Lower lobe of right lung (tissue), 2 donors: ENCODE measurements at regions not wholly inside any gene's neighbourhood (a gene's known extent, or its start where the extent isn't known, plus 50 kb on each side); places are given as distances from the start of the nearest gene placed in this dataset.

Experiments used
- ATAC-seq, 2 donors: fragments of 200-7000 bp; cut with Tn5 transposase; one replicate each; pipeline ENCODE4 v1.9.1; 2020 to 2022; ENCODE audit warnings: mild to moderate bottlenecking in 2 of 2, moderate library complexity in 2 of 2
- DNase-seq: peaks from one replicate; pipeline ENCODE4 v3.0.0-alpha.2; 2020
- H3K27ac ChIP-seq: fragments of 200-600 bp; one replicate; pipeline ENCODE4 v1.8.0; 2022
- H3K27me3 ChIP-seq: fragments of 200-600 bp; one replicate; pipeline ENCODE4 v1.8.0; 2022; ENCODE audit warnings: low read depth
- H3K36me3 ChIP-seq: fragments of 200-600 bp; one replicate; pipeline ENCODE4 v1.8.0; 2022; ENCODE audit warnings: mild to moderate bottlenecking
- H3K4me1 ChIP-seq: fragments of 200-600 bp; one replicate; pipeline ENCODE4 v1.8.0; 2022
- H3K4me3 ChIP-seq: fragments of 200-600 bp; one replicate; pipeline ENCODE4 v1.8.0; 2022; ENCODE audit warnings: mild to moderate bottlenecking
- H3K9me3 ChIP-seq: fragments of 200-600 bp; one replicate; pipeline ENCODE4 v1.8.0; 2022
- intact Hi-C: fragments of 100-400 bp; cut with DNase I; formaldehyde crosslinking; loops from one replicate; pipeline ENCODE4 v1.11.0; 2022
- TF ChIP-seq, protein P1 (sequence below): fragments of 200-600 bp; IDR thresholded peaks from one replicate; pipeline ENCODE4 v1.8.0; 2022; ENCODE audit warnings: antibody characterized with exemption, mild to moderate bottlenecking
- donor health status: DM: no; HTN: yes; CAD: no; lungs with severe emphysema.

DNA sequence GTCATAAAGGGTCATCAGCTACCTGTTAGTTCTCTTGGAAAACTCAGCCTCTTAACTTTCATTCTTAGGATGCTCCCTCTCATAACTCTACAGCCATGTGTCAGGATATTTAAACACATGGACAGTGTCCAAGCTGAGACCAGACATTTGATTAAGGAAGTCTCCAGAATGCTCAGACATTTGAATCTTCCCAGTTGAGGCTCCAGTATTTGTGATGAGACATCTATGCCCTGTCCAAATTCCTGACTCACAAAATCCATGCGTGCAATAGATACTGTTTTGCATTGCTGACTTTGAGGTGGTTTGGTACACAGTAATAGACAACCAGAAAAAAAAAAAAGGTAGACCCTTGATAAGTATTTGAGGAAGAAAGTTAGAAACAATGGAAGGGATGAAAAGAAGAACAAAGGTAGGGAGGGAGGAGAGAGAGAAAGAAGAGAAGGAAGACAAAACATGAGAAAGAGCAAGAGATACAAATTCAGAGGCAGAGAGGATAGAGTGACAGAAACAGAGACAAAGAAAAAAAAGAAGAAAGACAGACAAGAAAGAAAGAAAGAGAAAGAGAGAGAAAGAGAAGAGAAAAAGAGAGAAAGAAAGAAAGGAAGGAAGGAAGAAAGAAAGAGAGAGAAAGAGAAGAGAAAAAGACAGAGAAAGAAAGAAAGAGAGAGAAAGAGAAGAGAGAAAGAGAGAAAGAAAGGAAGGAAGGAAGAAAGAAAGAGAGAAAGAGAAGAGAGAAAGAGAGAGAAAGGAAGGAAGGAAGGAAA lies 275.5 kb upstream of the PRMT6 start:
- DNase-seq (no peak), ATAC-seq (no peak)
- TF ChIP-seq, protein P1, sequence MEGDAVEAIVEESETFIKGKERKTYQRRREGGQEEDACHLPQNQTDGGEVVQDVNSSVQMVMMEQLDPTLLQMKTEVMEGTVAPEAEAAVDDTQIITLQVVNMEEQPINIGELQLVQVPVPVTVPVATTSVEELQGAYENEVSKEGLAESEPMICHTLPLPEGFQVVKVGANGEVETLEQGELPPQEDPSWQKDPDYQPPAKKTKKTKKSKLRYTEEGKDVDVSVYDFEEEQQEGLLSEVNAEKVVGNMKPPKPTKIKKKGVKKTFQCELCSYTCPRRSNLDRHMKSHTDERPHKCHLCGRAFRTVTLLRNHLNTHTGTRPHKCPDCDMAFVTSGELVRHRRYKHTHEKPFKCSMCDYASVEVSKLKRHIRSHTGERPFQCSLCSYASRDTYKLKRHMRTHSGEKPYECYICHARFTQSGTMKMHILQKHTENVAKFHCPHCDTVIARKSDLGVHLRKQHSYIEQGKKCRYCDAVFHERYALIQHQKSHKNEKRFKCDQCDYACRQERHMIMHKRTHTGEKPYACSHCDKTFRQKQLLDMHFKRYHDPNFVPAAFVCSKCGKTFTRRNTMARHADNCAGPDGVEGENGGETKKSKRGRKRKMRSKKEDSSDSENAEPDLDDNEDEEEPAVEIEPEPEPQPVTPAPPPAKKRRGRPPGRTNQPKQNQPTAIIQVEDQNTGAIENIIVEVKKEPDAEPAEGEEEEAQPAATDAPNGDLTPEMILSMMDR: no peak
- Histone ChIP-seq H3K4me1 (no peaks in the 10 kb centered on the region), H3K4me3 (no peak overlapping the region), H3K36me3 (no peaks in the 10 kb centered on the region), H3K9me3 (no peaks in the 10 kb centered on the region), H3K27me3 (no peaks in the 10 kb centered on the region), H3K27ac (no peak overlapping the region)
- intact Hi-C loops: no loop called here

DNA sequence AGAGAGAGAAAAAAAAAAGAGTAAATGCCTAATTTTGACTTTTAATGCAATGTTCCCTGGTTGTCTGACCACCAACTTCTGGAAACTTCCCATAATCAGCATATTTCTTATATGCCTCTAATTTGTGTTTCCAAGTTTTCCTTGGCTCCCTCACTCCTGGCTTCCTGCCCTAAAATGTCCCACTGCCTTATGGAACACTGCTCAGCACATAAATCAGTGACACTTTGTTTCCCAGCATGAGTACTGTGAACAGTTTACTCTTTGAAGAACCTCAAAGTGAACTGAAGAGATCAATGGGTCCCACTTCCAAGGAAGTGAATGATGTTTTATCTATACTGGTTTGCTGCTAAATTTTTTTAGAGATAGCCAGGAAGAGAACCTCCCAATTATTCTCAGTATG lies 271.3 kb upstream of the PRMT6 start:
- H3K27ac ChIP-seq: no peak overlapping the region
- DNase-seq: no peak

DNA sequence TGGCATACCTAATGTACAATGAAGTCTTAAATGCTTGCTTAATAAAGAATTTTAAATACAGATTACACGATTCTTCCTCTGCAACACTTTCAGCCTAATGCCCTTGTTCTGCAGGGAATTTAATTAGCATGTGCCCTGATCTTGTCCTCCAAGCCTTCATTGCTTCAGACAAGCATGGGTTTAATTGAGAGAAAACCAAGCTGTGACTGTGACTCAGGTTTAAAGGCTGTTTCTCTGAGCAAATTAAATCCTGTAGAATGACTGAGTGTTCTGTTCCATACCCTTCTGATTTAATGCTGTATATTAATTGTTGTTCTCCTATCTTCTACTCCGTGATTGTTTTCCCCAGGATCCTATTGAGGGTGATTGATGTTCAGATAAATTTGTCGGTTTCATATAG lies 269.0 kb upstream of the PRMT6 start:
- intact Hi-C loops: no loop called here
- ATAC-seq (no peak), DNase-seq (no peak)
- Histone ChIP-seq H3K36me3 (no peaks in the 10 kb centered on the region), H3K4me3 (no peak overlapping the region), H3K27me3 (no peaks in the 10 kb centered on the region), H3K9me3 (no peaks in the 10 kb centered on the region), H3K4me1 (no peaks in the 10 kb centered on the region), H3K27ac (no peak overlapping the region)
- TF ChIP-seq, protein P1: no peak

More for the DNA sequence above, 271.3 kb upstream of the PRMT6 start:
- no peak for ATAC-seq
- Histone ChIP-seq H3K4me3 (no peak overlapping the region), H3K27me3 (no peaks in the 10 kb centered on the region), H3K36me3 (no peaks in the 10 kb centered on the region), H3K9me3 (no peaks in the 10 kb centered on the region), H3K4me1 (no peaks in the 10 kb centered on the region)
- intact Hi-C loops: no loop called here
- TF ChIP-seq, protein P1: no peak

DNA sequence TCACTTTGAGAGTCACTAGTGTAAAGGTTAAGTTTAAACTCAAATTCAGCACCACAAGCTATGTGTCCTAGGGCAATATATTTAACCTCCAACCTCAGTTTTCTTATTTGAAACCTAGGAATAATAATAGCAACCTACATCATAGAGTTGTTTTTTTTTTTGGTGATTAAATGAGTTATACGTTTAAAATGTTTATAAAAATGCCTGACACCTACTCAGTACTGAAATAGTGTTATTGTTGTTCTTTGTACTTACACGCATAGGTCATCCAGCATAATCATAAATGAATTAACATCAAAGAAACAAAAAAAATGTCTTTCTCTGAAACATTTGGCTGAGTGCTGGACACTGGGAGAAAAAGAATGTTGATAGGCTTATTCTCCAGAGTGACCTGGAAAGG lies 266.8 kb upstream of the PRMT6 start:
- no peaks in the 10 kb centered on the region for H3K9me3 ChIP-seq

DNA sequence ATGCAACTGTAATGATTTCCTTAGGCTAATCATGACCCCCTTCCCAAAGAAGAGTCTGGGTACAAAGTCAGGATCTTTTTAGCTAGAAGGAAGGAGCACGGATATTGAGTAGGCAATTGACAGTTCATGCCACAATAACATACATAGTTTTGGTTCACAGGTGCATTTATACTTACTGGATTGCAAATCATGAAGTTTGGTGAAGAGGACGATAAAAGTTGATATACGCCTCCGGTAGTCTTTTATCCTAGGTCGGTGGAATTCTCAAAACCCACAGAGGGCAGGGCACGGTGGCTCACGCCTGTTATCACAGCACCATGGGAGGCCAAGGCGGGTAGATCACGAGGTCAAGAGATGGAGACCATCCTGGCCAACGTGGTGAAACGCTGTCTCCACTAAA lies 265.4 kb upstream of the PRMT6 start:
- H3K4me3 ChIP-seq: no peak overlapping the region
- TF ChIP-seq, protein P1: no peak

More for the DNA sequence above, 266.8 kb upstream of the PRMT6 start:
- intact Hi-C loops: no loop called here
- ATAC-seq (no peak), DNase-seq (no peak)
- Histone ChIP-seq H3K4me3 (no peak overlapping the region), H3K36me3 (no peaks in the 10 kb centered on the region), H3K27ac (no peak overlapping the region), H3K4me1 (no peaks in the 10 kb centered on the region), H3K27me3 (no peaks in the 10 kb centered on the region)
- TF ChIP-seq, protein P1: no peak

More for the DNA sequence above, 265.4 kb upstream of the PRMT6 start:
- no peak overlapping the region for H3K27ac ChIP-seq
- no peaks in the 10 kb centered on the region for H3K4me1 ChIP-seq
- DNase-seq (no peak), ATAC-seq (no peak)
- intact Hi-C loops: no loop called here
- no peaks in the 10 kb centered on the region for H3K27me3 ChIP-seq
- H3K36me3 ChIP-seq: no peaks in the 10 kb centered on the region
- H3K9me3 ChIP-seq: no peaks in the 10 kb centered on the region
